ENCODE measurements at regions not wholly inside any gene's neighbourhood (a gene's known extent, or its start where the extent isn't known, plus 50 kb on each side); places are given as distances from the start of the nearest gene placed in this dataset.
"Not testable (repeated sequence)": the region's sequence is repeated elsewhere in the genome, so short reads cannot be mapped to it uniquely, and the experiment has no call there.

DNA sequence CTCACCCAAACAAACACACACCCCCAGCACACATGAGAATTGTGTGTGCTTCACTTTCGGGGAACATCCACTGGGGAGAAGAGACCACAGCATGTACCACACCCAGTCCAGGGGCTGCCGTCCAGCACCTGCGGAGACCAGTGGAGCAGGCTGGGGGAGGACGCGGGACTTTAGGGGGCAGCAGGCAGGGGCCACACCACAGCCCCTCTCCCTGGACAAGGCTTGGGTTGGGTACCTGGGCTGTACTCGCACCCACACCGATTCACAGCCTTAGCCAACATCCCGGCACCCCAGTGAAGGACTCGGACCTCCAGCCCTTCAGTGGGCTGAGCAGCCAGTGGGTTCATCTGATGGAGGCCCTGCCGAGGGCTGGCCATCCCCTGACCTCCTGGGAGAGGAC lies 63.3 kb downstream of the RBFOX3 start:
- Histone ChIP-seq H2AFZ (ENCODE audit: low read depth, low read length) (no peak overlapping the region), H3K9me3 (ENCODE audit: low read length) (no peaks in the 10 kb centered on the region), H3F3A (ENCODE audit: insufficient read depth, low read length, poor library complexity, severe bottlenecking) (no peaks in the 10 kb centered on the region), H3K27me3 (ENCODE audit: insufficient read depth, low read depth, low read length) (no peaks in the 10 kb centered on the region), H4K20me1 (ENCODE audit: insufficient read depth) (no peaks in the 10 kb centered on the region), H3K27ac (ENCODE audit: low read length) (no peak overlapping the region), H3K4me3 (ENCODE audit: low read length) (no peak overlapping the region), H3K36me3 (ENCODE audit: insufficient read depth, low read length) (no peaks in the 10 kb centered on the region), H3K4me2 (ENCODE audit: low read length) (no peak overlapping the region), H3K79me2 (replicated peaks; ENCODE audit: insufficient read depth, low read length) (no peaks in the 10 kb centered on the region), H3K9ac (ENCODE audit: low read length) (no peak overlapping the region), H3K9me2 (ENCODE audit: insufficient read depth, low read length) (no peaks in the 10 kb centered on the region)
- TF ChIP-seq POLR2AphosphoS5 (IDR thresholded peaks at IDR 0.05) = no peak
- TF ChIP-seq RAD21 (conservative IDR thresholded peaks at IDR 0.05) = no peak
- TF ChIP-seq EZH2 (IDR thresholded peaks at IDR 0.05; ENCODE audit: borderline replicate concordance, insufficient read depth, low read length, poor library complexity, severe bottlenecking) = no peak
- TF ChIP-seq, protein P1, sequence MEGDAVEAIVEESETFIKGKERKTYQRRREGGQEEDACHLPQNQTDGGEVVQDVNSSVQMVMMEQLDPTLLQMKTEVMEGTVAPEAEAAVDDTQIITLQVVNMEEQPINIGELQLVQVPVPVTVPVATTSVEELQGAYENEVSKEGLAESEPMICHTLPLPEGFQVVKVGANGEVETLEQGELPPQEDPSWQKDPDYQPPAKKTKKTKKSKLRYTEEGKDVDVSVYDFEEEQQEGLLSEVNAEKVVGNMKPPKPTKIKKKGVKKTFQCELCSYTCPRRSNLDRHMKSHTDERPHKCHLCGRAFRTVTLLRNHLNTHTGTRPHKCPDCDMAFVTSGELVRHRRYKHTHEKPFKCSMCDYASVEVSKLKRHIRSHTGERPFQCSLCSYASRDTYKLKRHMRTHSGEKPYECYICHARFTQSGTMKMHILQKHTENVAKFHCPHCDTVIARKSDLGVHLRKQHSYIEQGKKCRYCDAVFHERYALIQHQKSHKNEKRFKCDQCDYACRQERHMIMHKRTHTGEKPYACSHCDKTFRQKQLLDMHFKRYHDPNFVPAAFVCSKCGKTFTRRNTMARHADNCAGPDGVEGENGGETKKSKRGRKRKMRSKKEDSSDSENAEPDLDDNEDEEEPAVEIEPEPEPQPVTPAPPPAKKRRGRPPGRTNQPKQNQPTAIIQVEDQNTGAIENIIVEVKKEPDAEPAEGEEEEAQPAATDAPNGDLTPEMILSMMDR (IDR thresholded peaks at IDR 0.05; ENCODE audit: poor library complexity, severe bottlenecking) = no peak
- TF ChIP-seq, protein P2, sequence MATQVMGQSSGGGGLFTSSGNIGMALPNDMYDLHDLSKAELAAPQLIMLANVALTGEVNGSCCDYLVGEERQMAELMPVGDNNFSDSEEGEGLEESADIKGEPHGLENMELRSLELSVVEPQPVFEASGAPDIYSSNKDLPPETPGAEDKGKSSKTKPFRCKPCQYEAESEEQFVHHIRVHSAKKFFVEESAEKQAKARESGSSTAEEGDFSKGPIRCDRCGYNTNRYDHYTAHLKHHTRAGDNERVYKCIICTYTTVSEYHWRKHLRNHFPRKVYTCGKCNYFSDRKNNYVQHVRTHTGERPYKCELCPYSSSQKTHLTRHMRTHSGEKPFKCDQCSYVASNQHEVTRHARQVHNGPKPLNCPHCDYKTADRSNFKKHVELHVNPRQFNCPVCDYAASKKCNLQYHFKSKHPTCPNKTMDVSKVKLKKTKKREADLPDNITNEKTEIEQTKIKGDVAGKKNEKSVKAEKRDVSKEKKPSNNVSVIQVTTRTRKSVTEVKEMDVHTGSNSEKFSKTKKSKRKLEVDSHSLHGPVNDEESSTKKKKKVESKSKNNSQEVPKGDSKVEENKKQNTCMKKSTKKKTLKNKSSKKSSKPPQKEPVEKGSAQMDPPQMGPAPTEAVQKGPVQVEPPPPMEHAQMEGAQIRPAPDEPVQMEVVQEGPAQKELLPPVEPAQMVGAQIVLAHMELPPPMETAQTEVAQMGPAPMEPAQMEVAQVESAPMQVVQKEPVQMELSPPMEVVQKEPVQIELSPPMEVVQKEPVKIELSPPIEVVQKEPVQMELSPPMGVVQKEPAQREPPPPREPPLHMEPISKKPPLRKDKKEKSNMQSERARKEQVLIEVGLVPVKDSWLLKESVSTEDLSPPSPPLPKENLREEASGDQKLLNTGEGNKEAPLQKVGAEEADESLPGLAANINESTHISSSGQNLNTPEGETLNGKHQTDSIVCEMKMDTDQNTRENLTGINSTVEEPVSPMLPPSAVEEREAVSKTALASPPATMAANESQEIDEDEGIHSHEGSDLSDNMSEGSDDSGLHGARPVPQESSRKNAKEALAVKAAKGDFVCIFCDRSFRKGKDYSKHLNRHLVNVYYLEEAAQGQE (IDR thresholded peaks at IDR 0.05; ENCODE audit: borderline replicate concordance) = no peak
- no peak for TF ChIP-seq SMC3 (conservative IDR thresholded peaks at IDR 0.05; ENCODE audit: poor library complexity)
- TF ChIP-seq MXI1 (conservative IDR thresholded peaks at IDR 0.05; ENCODE audit: poor library complexity, severe bottlenecking) = no peak
- no peak for TF ChIP-seq TAF1 (IDR thresholded peaks at IDR 0.05; ENCODE audit: low read depth)
- TF ChIP-seq EP300 (conservative IDR thresholded peaks at IDR 0.05; ENCODE audit: poor library complexity, severe bottlenecking) = no peak

DNA sequence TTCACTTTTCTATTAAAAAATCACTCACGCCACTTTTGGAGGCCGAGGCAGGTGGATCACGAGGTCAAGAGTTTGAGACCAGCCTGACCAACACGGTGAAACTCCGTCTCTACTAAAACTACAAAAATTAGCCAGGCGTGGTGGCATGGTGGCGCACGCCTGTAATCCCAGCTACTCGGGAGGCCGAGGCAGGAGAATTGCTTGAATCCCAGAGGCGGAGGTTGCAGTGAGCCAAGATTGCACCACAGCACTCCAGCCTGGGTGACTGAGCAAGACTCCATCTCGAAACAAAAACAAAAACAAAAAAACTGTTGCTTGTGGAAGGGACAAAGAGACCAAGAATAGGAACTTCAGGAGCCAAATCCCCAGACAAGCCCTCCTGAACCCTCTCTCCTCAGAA lies 63.7 kb downstream of the RBFOX3 start:
- not testable (repeated sequence) for H3K9me2 ChIP-seq (ENCODE audit: insufficient read depth, low read length); H4K20me1 ChIP-seq (ENCODE audit: insufficient read depth); H3K9ac ChIP-seq (ENCODE audit: low read length); H2AFZ ChIP-seq (ENCODE audit: low read depth, low read length); H3K27ac ChIP-seq (ENCODE audit: low read length); H3F3A ChIP-seq (ENCODE audit: insufficient read depth, low read length, poor library complexity, severe bottlenecking); H3K4me3 ChIP-seq (ENCODE audit: low read length); H3K36me3 ChIP-seq (ENCODE audit: insufficient read depth, low read length); H3K27me3 ChIP-seq (ENCODE audit: insufficient read depth, low read depth, low read length); H3K79me2 ChIP-seq (replicated peaks; ENCODE audit: insufficient read depth, low read length); H3K9me3 ChIP-seq (ENCODE audit: low read length); H3K4me2 ChIP-seq (ENCODE audit: low read length)

- Histone ChIP-seq H3K9ac (ENCODE audit: low read length) (no peak overlapping the region), H4K20me1 (ENCODE audit: insufficient read depth) (no peaks in the 10 kb centered on the region), H3K9me3 (ENCODE audit: low read length) (no peaks in the 10 kb centered on the region), H3K4me2 (ENCODE audit: low read length) (no peak overlapping the region), H3K9me2 (ENCODE audit: insufficient read depth, low read length) (no peaks in the 10 kb centered on the region), H3K36me3 (ENCODE audit: insufficient read depth, low read length) (no peaks in the 10 kb centered on the region), H3K4me3 (ENCODE audit: low read length) (no peak overlapping the region), H3K79me2 (replicated peaks; ENCODE audit: insufficient read depth, low read length) (no peaks in the 10 kb centered on the region), H3F3A (ENCODE audit: insufficient read depth, low read length, poor library complexity, severe bottlenecking) (no peaks in the 10 kb centered on the region), H2AFZ (ENCODE audit: low read depth, low read length) (no peak overlapping the region), H3K27ac (ENCODE audit: low read length) (no peak overlapping the region), H3K27me3 (ENCODE audit: insufficient read depth, low read depth, low read length) (no peaks in the 10 kb centered on the region)
- TF ChIP-seq, protein P1 (IDR thresholded peaks at IDR 0.05; ENCODE audit: poor library complexity, severe bottlenecking) = no peak
- TF ChIP-seq SMC3 (conservative IDR thresholded peaks at IDR 0.05; ENCODE audit: poor library complexity) (no peak), EZH2 (IDR thresholded peaks at IDR 0.05; ENCODE audit: borderline replicate concordance, insufficient read depth, low read length, poor library complexity, severe bottlenecking) (no peak), EP300 (conservative IDR thresholded peaks at IDR 0.05; ENCODE audit: poor library complexity, severe bottlenecking) (no peak), TAF1 (IDR thresholded peaks at IDR 0.05; ENCODE audit: low read depth) (no peak), RAD21 (conservative IDR thresholded peaks at IDR 0.05) (no peak), MXI1 (conservative IDR thresholded peaks at IDR 0.05; ENCODE audit: poor library complexity, severe bottlenecking) (no peak), POLR2AphosphoS5 (IDR thresholded peaks at IDR 0.05) (no peak)
- TF ChIP-seq, protein P2 (IDR thresholded peaks at IDR 0.05; ENCODE audit: borderline replicate concordance) = no peak
These were observed 64.5 kb downstream of the RBFOX3 start for GRCh38 chr17:79546386-79546785.

Measured in neural cell (in vitro differentiated cells).